Liver (tissue), 8 donors: ENCODE measurements at regions not wholly inside any gene's neighbourhood (a gene's known extent, or its start where the extent isn't known, plus 50 kb on each side); places are given as distances from the start of the nearest gene placed in this dataset.

Source experiments
- DNase-seq: peaks from one replicate; pipeline ENCODE4 v3.0.0-alpha.2; 2017; ENCODE audit warnings: low spot score
- H3K27ac ChIP-seq, 2 donors: one replicate each; pipeline ENCODE4 v1.7.0; 2013; ENCODE audit warnings: inconsistent platforms in 2 of 2, low read length in 2 of 2, control low read depth in 1 of 2, low read depth in 1 of 2, mild to moderate bottlenecking in 1 of 2
- H3K27me3 ChIP-seq, 4 donors: one replicate each; pipeline versions ENCODE4 v1.6.1 to v1.7.0; 2013; ENCODE audit warnings: low read length in 3 of 4, inconsistent platforms in 1 of 4, mild to moderate bottlenecking in 1 of 4, moderate library complexity in 1 of 4; ENCODE audit not compliant: control insufficient read depth in 4 of 4, insufficient read depth in 4 of 4
- H3K36me3 ChIP-seq, 4 donors: one replicate each; pipeline versions ENCODE4 v1.6.1 to v1.7.0; 2013; ENCODE audit warnings: low read length in 3 of 4, mild to moderate bottlenecking in 3 of 4, low read depth in 1 of 4, moderate library complexity in 1 of 4; ENCODE audit not compliant: control insufficient read depth in 4 of 4, insufficient read depth in 3 of 4
- H3K4me1 ChIP-seq, 4 donors: one replicate each; pipeline versions ENCODE4 v1.6.1 to v1.7.0; 2013; ENCODE audit warnings: low read length in 3 of 4, mild to moderate bottlenecking in 3 of 4, moderate library complexity in 1 of 4; ENCODE audit not compliant: control insufficient read depth in 4 of 4, insufficient read depth in 4 of 4
- H3K4me3 ChIP-seq, 3 donors: one replicate each; pipeline versions ENCODE4 v1.6.1 to v1.7.0; 2013; ENCODE audit warnings: low read length in 3 of 3, control low read depth in 1 of 3, low read depth in 1 of 3, mild to moderate bottlenecking in 1 of 3
- H3K9ac ChIP-seq, 2 donors: one replicate each; pipeline ENCODE4 v1.7.0; 2013; ENCODE audit warnings: low read length in 2 of 2, mild to moderate bottlenecking in 2 of 2, moderate library complexity in 2 of 2, control low read depth in 1 of 2, low read depth in 1 of 2
- H3K9me3 ChIP-seq, 4 donors: one replicate each; pipeline versions ENCODE4 v1.6.1 to v1.7.0; 2013; ENCODE audit warnings: low read length in 3 of 4; ENCODE audit not compliant: control insufficient read depth in 4 of 4
- ATF3 ChIP-seq: IDR thresholded peaks from 2 replicates; pipeline ENCODE4 v1.6.1; 2016; ENCODE audit warnings: antibody characterized with exemption
- CTCF ChIP-seq: fragments of 150-350 bp; IDR thresholded peaks from 2 replicates; pipeline ENCODE4 v1.5.1; 2017; ENCODE audit warnings: improper control_type of control experiment, low read depth, low read length; ENCODE audit not compliant: missing input control
- EGR1 ChIP-seq, 2 donors: IDR thresholded peaks; 2 replicates each; pipeline ENCODE4 v1.6.1; 2016 to 2018; ENCODE audit warnings: antibody characterized with exemption in 2 of 2, low read depth in 2 of 2
- FOXA1 ChIP-seq: IDR thresholded peaks from 2 replicates; pipeline ENCODE4 v1.6.1; 2016; ENCODE audit warnings: antibody characterized with exemption
- FOXA2 ChIP-seq: IDR thresholded peaks from 2 replicates; pipeline ENCODE4 v1.6.1; 2016; ENCODE audit warnings: antibody characterized with exemption
- GABPA ChIP-seq, 2 donors: IDR thresholded peaks in 1 of 2; conservative IDR thresholded peaks in 1 of 2; 2 replicates each; pipeline ENCODE4 v1.6.1; 2016; ENCODE audit warnings: antibody characterized with exemption in 2 of 2, mild to moderate bottlenecking in 1 of 2, moderate library complexity in 1 of 2
- HNF4A ChIP-seq, 2 donors: conservative IDR thresholded peaks; 2 replicates each; pipeline ENCODE4 v1.6.1; 2016; ENCODE audit warnings: antibody characterized with exemption in 2 of 2, mild to moderate bottlenecking in 2 of 2
- HNF4G ChIP-seq: IDR thresholded peaks from 2 replicates; pipeline ENCODE4 v1.6.1; 2016; ENCODE audit warnings: antibody characterized with exemption
- JUND ChIP-seq, 2 donors: IDR thresholded peaks; 2 replicates each; pipeline ENCODE4 v1.6.1; 2016; ENCODE audit warnings: antibody characterized with exemption in 2 of 2
- MAX ChIP-seq: IDR thresholded peaks from 2 replicates; pipeline ENCODE4 v1.6.1; 2016; ENCODE audit warnings: antibody characterized with exemption
- RAD21 ChIP-seq, 2 donors: IDR thresholded peaks; 2 replicates each; pipeline ENCODE4 v1.6.1; 2016; ENCODE audit warnings: antibody characterized with exemption in 2 of 2, mild to moderate bottlenecking in 2 of 2
- REST ChIP-seq: IDR thresholded peaks from 2 replicates; pipeline ENCODE4 v1.6.1; 2016; ENCODE audit warnings: antibody characterized with exemption, mild to moderate bottlenecking
- RXRA ChIP-seq, 2 donors: IDR thresholded peaks; 2 replicates each; pipeline ENCODE4 v1.6.1; 2017 to 2018; ENCODE audit warnings: antibody characterized with exemption in 2 of 2, mild to moderate bottlenecking in 1 of 2
- SP1 ChIP-seq: IDR thresholded peaks from 2 replicates; pipeline ENCODE4 v1.6.1; 2018; ENCODE audit warnings: antibody characterized with exemption, mild to moderate bottlenecking
- TAF1 ChIP-seq: conservative IDR thresholded peaks from 2 replicates; pipeline ENCODE4 v1.6.1; 2016; ENCODE audit warnings: antibody characterized with exemption, mild to moderate bottlenecking
- YY1 ChIP-seq: IDR thresholded peaks from 2 replicates; pipeline ENCODE4 v1.6.1; 2016; ENCODE audit warnings: antibody characterized with exemption, mild to moderate bottlenecking
- WGBS: extraction: QIAGEN DNeasy Blood & Tissue Kit; methylation state at CpG from one replicate; pipeline ENCODE4 v1.1.7; 2013; 5-methylcytosine and 5-hydroxymethylcytosine counted together
- donor health status: healthy.
- donor health status: healthy.
- donor health status: healthy.
- donor health status: healthy.
- donor health status: healthy.

GRCh38 chr2:51559026-51559425, 527.1 kb upstream of the NRXN1 start:
- Histone ChIP-seq H3K9ac (no peak overlapping the region), H3K27ac (no peak overlapping the region), H3K9me3 (no peaks in the 10 kb centered on the region), H3K4me1 (no peaks in the 10 kb centered on the region), H3K27me3 (no peaks in the 10 kb centered on the region), H3K4me3 (no peak overlapping the region), H3K36me3 (no peaks in the 10 kb centered on the region)
- DNase-seq, result no peak
- TF ChIP-seq MAX, result no peak
- TF ChIP-seq TAF1, result no peak
- no peak for TF ChIP-seq EGR1 (IDR thresholded peaks at IDR 0.05; ENCODE audit: low read depth in 2 of 2)
- no peak for TF ChIP-seq CTCF
- TF ChIP-seq RXRA (IDR thresholded peaks at IDR 0.05), result no peak
- TF ChIP-seq RAD21 (IDR thresholded peaks at IDR 0.05), result no peak
- no peak for TF ChIP-seq HNF4A (conservative IDR thresholded peaks at IDR 0.05)
- TF ChIP-seq GABPA (IDR thresholded peaks at IDR 0.05 in 1 of 2, conservative IDR thresholded peaks at IDR 0.05 in 1 of 2), result no peak

- no peak overlapping the region for H3K9ac ChIP-seq
- DNase-seq, result no peak
- H3K9me3 ChIP-seq, result peaks cover 0 to 2% (median 0%) of the 10 kb centered on the region in 4 donors
- H3K4me3 ChIP-seq, result no peak overlapping the region
- H3K4me1 ChIP-seq, result no peaks in the 10 kb centered on the region
- 86% methylated on average over 2 of the region's 2 CpGs for WGBS
- H3K36me3 ChIP-seq, result no peaks in the 10 kb centered on the region
- H3K27ac ChIP-seq, result no peak overlapping the region
- H3K27me3 ChIP-seq, result no peaks in the 10 kb centered on the region
- TF ChIP-seq ATF3 (no peak), HNF4G (no peak), SP1 (no peak), GABPA (IDR thresholded peaks at IDR 0.05 in 1 of 2, conservative IDR thresholded peaks at IDR 0.05 in 1 of 2) (no peak), TAF1 (no peak), REST (no peak), HNF4A (conservative IDR thresholded peaks at IDR 0.05) (no peak), RAD21 (IDR thresholded peaks at IDR 0.05) (no peak), CTCF (no peak), YY1 (no peak), RXRA (IDR thresholded peaks at IDR 0.05) (no peak), JUND (IDR thresholded peaks at IDR 0.05) (no peak), FOXA2 (no peak), EGR1 (IDR thresholded peaks at IDR 0.05; ENCODE audit: low read depth in 2 of 2) (no peak), FOXA1 (no peak)
These were observed 521.5 kb upstream of the NRXN1 start for GRCh38 chr2:51553476-51553875.
